Transverse colon (tissue), 4 donors: ENCODE measurements at regions not wholly inside any gene's neighbourhood (a gene's known extent, or its start where the extent isn't known, plus 50 kb on each side); places are given as distances from the start of the nearest gene placed in this dataset.

Source experiments
- CTCF ChIP-seq, 5 experiments: fragments of 200-600 bp in 3 of 5; fragments of 450-650 bp in 2 of 5; sonication (generic) in 3 of 5; IDR thresholded peaks; 1 replicate in 2 of 5; 2 replicates in 3 of 5; pipeline ENCODE4 v1.5.1; 2016 to 2017; ENCODE audit warnings: antibody characterized with exemption in 5 of 5, inconsistent platforms in 3 of 5, mild to moderate bottlenecking in 2 of 5, moderate library complexity in 1 of 5
- EP300 ChIP-seq: sonication (generic); formaldehyde crosslinking; IDR thresholded peaks from one replicate; pipeline ENCODE4 v1.6.1; 2017; ENCODE audit warnings: antibody characterized with exemption, low read depth
- POLR2A ChIP-seq: fragments of 450-650 bp; IDR thresholded peaks from one replicate; pipeline ENCODE4 v1.6.1; 2016; ENCODE audit warnings: antibody characterized with exemption, mild to moderate bottlenecking, moderate library complexity
- POLR2AphosphoS5 ChIP-seq, 3 donors: sonication (generic); formaldehyde crosslinking; IDR thresholded peaks; one replicate each; pipeline ENCODE4 v1.6.1; 2016; ENCODE audit warnings: antibody characterized with exemption in 3 of 3

- TF ChIP-seq CTCF (IDR thresholded peaks at IDR 0.05) = no peak
- no peak for TF ChIP-seq POLR2A
- TF ChIP-seq EP300 = no peak
- TF ChIP-seq POLR2AphosphoS5 (IDR thresholded peaks at IDR 0.05) = no peak
Observed at GRCh38 chr16:50449800-50450199, 81.0 kb upstream of the BRD7 start.
